ENCODE measurements at regions not wholly inside any gene's neighbourhood (a gene's known extent, or its start where the extent isn't known, plus 50 kb on each side); places are given as distances from the start of the nearest gene placed in this dataset.

DNA sequence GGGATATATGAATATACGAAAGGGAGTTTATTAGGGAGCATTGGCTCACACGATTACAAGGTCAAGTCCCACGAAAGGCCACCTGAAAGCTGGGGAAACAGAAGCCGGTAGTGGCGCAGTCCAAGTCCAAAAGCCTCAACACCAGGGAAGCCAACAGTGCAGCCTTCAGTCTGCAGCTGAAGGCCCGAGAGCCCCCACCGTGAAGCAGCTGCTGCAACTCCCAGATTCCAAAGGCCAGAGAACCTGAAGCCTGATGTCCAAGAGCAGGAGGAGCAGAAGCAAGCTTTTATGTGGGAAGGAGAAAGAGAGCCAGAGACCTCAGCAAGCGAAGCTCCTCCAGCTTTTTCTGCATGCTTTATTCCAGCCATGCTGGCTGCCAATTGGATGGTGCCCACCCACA is 275.8 kb downstream of the PTTG2 start:
- TF ChIP-seq SP1 (CRISPR knock-in tag; IDR thresholded peaks at IDR 0.05) (no peak), POLR2AphosphoS5 (IDR thresholded peaks at IDR 0.05; ENCODE audit: control insufficient read depth, insufficient read depth, low read depth, low read length) (no peak)

Data from K562 (cell line).